ENCODE measurements at regions not wholly inside any gene's neighbourhood (a gene's known extent, or its start where the extent isn't known, plus 50 kb on each side); places are given as distances from the start of the nearest gene placed in this dataset.
"Not testable (repeated sequence)": the region's sequence is repeated elsewhere in the genome, so short reads cannot be mapped to it uniquely, and the experiment has no call there.

- no peak for DNase-seq
These were observed 548.0 kb upstream of the SALL3 start for GRCh38 chr18:78431606-78432005.

- no peak for DNase-seq
These were observed 546.1 kb upstream of the SALL3 start for GRCh38 chr18:78433562-78433961.

- DNase-seq, result no peak
These were observed 543.5 kb upstream of the SALL3 start for GRCh38 chr18:78436110-78436509.

DNA sequence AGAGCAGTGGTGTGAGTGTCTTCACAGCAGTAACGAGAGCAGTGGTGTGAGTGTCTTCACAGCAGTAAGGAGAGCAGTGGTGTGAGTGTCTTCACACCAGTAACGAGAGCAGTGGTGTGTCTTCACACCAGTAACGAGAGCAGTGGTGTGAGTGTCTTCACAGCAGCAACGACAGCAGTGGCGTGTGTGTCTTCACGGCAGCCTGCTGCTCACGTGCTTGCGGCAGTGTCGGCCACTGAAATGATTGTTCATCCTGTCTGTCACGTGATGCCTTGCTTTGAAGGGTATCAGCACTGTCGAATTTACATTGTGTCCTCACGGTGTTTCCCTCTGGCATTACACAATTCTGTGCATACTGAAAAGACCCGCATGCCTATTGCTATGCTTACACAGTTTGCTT, 541.4 kb upstream of the SALL3 start:
- not testable (repeated sequence) for DNase-seq

DNA sequence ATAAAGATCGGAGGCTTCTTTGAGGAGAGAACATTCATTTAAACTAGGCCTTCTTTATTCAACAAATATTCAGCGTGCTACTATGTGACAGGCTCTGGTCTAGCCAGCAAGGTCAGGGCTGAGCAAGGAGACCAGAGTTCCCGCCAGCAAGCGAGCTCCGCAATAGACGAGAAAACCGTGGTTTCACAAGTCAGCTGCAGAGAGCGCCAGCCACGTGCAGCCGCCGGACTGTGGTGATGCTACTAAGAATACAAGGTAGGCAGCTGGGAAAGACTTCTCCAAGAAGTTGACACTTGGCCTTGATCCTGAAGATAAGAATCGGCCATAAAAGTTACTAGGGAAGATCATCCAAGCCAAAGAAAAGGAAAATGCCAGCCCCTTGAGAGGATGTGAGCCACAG, 533.7 kb upstream of the SALL3 start:
- DNase-seq, result no peak

DNA sequence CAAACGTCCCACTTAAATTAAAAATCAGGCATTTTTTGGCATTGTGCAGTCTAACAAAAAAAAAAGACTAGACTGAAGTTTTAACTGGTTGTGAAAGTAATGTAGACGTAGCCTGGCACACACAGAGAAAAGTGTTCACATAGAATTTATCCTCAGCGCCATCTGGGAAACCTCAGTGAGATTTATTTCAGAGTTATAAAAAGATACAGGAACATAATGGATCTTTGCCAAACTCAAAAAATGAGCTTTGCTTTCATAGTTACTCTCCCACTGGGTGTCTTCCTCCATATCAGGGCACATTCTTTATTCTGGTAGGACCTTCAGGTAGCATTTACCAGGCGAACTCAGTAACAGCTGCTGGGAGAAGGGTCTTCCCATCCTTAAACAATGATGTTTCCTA, 532.4 kb upstream of the SALL3 start:
- DNase-seq, result no peak

- no peak for DNase-seq
These were observed 531.5 kb upstream of the SALL3 start for GRCh38 chr18:78448106-78448505.

DNA sequence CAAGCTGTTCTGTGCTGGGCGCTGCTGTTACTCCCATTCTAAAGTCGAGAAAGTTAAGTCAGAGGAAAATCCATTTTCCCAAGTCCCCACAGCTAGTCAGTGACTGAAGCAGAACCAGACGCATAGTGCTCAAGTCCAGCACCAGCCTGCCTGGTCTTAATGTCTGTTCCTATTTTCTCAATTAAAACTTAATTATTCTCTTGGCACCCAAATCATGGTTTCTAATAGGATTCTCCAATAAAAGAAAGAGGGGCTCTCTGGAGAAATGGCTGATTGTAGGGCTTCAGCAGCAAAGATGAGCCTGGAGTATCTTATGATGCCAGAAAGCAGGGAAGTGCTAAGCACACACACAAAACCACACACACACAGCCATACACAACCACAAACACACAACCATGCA, 531.0 kb upstream of the SALL3 start:
- DNase-seq, result no peak

DNA sequence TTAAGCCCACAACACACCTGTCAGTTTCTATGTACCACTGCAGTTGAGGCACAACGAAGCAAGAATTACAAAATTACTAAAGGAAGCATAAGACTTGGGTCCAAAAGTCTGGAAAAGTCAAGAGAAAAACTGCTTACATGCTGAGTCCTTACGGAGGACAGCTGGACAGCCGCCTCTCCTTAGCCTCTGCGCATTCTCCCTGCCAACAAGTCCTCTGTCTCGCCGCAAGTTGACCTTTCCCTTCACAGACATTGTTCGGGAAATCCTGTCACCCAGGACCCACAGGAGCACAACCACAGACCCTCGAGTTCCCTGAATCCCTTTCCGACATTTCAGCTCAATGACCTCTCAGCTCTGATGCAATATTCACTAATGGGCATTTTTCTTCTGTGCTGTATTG, 525.4 kb upstream of the SALL3 start:
- DNase-seq, result no peak

DNA sequence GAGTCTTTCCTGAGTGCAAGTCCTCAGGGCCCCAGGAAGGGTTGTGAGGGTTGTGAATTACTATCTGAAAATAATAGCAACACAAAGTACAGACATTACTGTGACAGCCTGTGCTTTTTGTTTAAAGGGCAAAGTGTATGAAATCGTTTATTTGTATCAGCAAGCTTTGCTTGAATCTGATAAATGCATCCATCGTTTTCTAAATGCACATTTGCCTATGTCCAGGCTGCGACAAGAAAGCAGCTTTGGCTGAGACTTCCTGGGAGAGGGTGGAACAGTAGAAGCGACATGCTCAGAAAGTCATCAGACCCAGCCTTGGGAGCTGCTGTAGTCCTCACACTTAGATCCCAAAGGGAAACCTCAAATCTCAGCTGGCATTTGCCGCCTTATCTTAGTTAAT, 524.2 kb upstream of the SALL3 start:
- no peak for DNase-seq

- no peak for DNase-seq
These were observed 522.6 kb upstream of the SALL3 start for GRCh38 chr18:78457011-78457410.

DNA sequence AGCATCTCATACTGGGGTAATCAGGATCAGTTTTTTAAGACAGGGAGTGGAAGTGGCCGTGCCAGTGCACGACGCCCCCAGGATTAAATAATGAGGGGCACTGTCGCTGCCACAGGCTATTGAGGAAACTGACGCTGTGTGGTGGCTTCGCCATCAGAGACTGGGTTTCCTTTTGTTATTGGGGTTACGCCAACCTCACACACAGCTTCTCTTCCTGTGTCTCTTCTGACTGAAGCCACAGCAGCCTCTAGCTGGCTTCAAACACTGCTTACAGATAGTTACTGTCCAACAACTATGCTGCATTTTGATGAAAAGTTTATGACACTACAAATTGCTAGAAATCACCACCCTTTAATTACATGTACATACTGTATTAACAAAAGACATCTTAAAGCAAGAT, 521.9 kb upstream of the SALL3 start:
- no peak for DNase-seq

DNA sequence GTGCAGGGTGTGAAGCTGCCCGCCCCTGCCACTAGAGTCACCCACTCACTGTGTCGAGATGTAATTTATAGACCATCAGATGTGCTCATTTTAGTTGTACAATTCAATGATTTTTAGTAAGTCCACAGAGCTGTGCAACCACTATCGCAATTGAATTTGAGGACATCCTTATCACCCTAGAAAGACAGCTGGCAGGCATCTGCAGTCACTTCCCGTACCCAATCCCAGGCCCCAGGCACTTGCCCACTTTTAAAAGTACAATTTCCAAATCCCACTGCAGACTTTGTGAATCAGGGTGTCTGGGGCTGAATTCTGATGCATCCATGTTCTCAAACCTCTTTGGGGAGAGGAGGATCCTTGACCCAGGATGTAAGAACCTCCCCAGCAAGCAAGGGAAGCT, 521.3 kb upstream of the SALL3 start:
- DNase-seq, result no peak

- no peak for DNase-seq
These were observed 520.0 kb upstream of the SALL3 start for GRCh38 chr18:78459668-78460067.

DNA sequence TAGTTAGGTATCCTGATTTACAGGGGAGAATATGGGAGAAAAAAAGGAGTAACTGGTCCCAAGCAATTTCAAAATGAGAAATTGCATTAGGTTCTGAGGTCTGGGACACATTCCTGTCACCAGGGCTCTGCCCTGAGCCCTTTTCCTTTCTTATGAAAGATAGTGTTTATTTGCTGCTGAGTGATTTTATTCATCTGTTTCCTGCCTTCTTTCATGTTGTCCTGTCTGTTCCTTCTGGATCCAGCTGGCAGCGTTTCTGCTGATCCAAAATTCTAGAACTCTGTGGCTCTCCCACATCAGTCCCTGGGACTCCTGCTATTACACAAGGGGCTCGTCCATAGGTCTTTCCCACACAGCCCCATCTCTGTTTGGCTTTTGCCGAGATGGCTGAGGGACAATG, 519.1 kb upstream of the SALL3 start:
- no peak for DNase-seq

DNA sequence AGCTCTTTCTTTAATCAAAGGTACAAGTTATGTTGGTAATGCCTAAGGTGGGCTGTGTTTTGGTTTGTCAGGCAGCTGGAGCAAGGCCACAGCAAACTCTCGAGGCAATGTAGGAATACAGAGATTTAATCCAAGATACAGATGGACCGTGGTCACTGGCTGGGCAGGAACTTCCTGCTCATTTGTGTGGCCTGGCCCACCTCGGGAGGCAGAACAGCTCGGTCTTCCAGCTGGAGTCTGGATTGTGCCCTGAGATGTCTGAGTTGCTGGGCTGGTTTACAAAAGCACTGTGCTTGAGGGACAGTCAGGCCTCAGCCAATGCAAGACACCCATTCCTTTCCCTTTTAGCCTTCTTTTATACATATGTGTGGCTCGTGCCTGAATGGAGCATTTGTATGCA, 506.1 kb upstream of the SALL3 start:
- no peak for DNase-seq

DNA sequence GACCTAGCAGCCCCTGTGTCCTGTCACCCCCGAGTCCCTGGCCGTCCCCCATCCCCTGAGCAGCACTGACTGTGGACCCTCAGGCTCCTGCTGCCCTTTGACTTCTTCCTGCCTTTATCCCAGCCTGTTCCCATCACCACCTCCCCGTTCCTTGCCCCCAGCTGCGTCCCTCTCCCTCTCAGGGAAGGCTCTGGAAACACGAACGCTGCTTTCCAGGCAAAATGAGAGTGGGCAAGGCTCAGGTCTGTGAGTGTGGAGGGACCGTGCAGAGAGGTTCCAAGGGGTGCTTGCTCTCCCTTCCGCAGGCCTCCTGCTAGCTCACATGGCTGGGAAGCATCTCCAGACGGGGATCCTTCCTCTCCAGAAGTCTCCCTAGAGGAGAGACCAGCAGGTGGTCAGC, 501.8 kb upstream of the SALL3 start:
- no peak for DNase-seq

- DNase-seq, result no peak
These were observed 500.2 kb upstream of the SALL3 start for GRCh38 chr18:78479443-78479842.

- no peak for DNase-seq
These were observed 499.2 kb upstream of the SALL3 start for GRCh38 chr18:78480262-78481054.

DNA sequence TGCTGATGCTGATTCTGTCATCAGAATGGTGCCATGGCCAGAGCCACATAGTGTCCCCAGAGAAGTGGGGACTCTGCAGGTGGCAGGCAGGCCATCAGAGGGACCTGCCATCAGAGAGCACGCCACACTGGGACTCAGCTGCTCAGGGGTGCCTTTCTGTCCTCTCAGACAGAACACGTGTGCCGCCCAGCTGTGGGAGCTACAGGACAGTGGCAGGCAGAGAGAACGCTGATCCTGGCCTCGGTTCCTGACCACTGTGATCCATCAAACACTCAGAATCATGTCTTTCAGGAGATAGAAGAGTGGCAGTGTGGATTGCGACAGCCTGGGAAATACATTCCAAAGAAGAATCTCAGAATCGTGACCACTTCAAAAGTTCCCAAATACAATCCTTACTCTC, 497.2 kb upstream of the SALL3 start:
- DNase-seq, result no peak

DNA sequence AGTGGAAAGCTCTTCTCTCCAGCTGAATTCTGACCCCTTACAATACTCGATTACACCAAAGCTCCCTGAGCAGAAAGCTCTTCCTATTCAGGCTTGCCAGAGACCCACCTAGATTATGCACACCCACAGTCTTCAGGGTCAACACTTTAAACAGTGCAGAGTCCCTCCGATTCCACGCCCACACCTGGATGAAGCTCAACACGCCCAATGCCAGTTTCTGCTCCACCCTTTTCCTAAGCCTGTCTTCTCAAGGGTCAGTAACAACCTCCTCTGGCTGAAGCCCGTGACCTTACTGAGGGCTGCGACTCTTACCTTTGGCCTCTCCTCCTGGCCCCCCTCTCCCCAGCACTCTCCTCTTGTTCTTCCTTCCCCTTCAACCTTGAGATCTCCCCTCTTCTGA, 492.0 kb upstream of the SALL3 start:
- no peak for DNase-seq

- DNase-seq, result no peak
These were observed 487.4 kb upstream of the SALL3 start for GRCh38 chr18:78492064-78492812.

- no peak for DNase-seq
These were observed 486.7 kb upstream of the SALL3 start for GRCh38 chr18:78492813-78493371.

- peak; percentile 18 for DNase-seq
These were observed 486.1 kb upstream of the SALL3 start for GRCh38 chr18:78493490-78493889.

Data from activated CD4-positive, alpha-beta T cell treated with anti-CD3 and anti-CD28 coated beads for 48 hours (primary cell).